ENCODE measurements at regions not wholly inside any gene's neighbourhood (a gene's known extent, or its start where the extent isn't known, plus 50 kb on each side); places are given as distances from the start of the nearest gene placed in this dataset.

GRCh38 chr11:79538775-79539174, 97.9 kb upstream of the TENM4 start:
- CTCF ChIA-PET: no interaction called here
- DNase-seq (ENCODE audit: low read depth, low spot score): no peak
- in situ Hi-C loops (cut with HindIII; ENCODE audit: low pct_unique_long_range_greater_than_20kb, low sequenced_read_pairs): no loop called here

GRCh38 chr11:79536155-79536917, 95.5 kb upstream of the TENM4 start:
- no peak for ATAC-seq
- intact Hi-C loops (cut with micrococcal nuclease; ENCODE audit: unreplicated experiment) (no loop called here), in situ Hi-C loops (cut with HindIII; ENCODE audit: low pct_unique_long_range_greater_than_20kb, low sequenced_read_pairs) (no loop called here)
- ChIA-PET POLR2A (interaction anchor here (0.6 kb wide), 1 partner anchor 451 kb away, joined by 3 read pairs; no protein-coding TSS in a partner anchor), CTCF (no interaction called here)
- Histone ChIP-seq H3K36me3 (ENCODE audit: control insufficient read depth, insufficient read depth, low read length) (no peaks in the 10 kb centered on the region), H3K4me3 (ENCODE audit: low read depth in 2 of 2, low read length in 2 of 2) (no peak overlapping the region), H3K27ac (ENCODE audit: low read length) (no peak overlapping the region), H3K9me3 (ENCODE audit: control insufficient read depth, insufficient read depth, low read depth, low read length) (no peaks in the 10 kb centered on the region), H3K27me3 (ENCODE audit: control insufficient read depth, insufficient read depth, low read length) (no peaks in the 10 kb centered on the region; the same call in 1 of the 2 replicates), H3K4me1 (ENCODE audit: control insufficient read depth, insufficient read depth, low read length) (no peaks in the 10 kb centered on the region)
- no peak for DNase-seq (ENCODE audit: low read depth, low spot score)
- no TSS peak for BruUV-seq (replicated peaks)
- TF ChIP-seq POLR2AphosphoS5 (IDR thresholded peaks at IDR 0.05; ENCODE audit: low read depth, low read length) (no peak), CTCF (IDR thresholded peaks at IDR 0.05) (no peak), REST (IDR thresholded peaks at IDR 0.05; ENCODE audit: insufficient read depth in 1 of 2, low read depth in 2 of 2, low read length in 1 of 2) (no peak), TCF7L2 (IDR thresholded peaks at IDR 0.05; ENCODE audit: low read depth, low read length) (no peak), SIN3A (IDR thresholded peaks at IDR 0.05; ENCODE audit: borderline replicate concordance, insufficient read depth, low read depth, low read length) (no peak)

More at GRCh38 chr11:79538775-79539174, 97.9 kb upstream of the TENM4 start:
- H3K4me1 ChIP-seq (ENCODE audit: control insufficient read depth, insufficient read depth, low read length): no peaks in the 10 kb centered on the region
- no TSS peak for BruUV-seq (replicated peaks)
- POLR2A ChIA-PET: no interaction called here
- ATAC-seq: no peak
- intact Hi-C loops (cut with micrococcal nuclease; ENCODE audit: unreplicated experiment): no loop called here
- no peaks in the 10 kb centered on the region for H3K9me3 ChIP-seq (ENCODE audit: control insufficient read depth, insufficient read depth, low read depth, low read length)
- no peaks in the 10 kb centered on the region for H3K36me3 ChIP-seq (ENCODE audit: control insufficient read depth, insufficient read depth, low read length)
- H3K27ac ChIP-seq (ENCODE audit: low read length): no peak overlapping the region
- no peak overlapping the region for H3K4me3 ChIP-seq (ENCODE audit: low read depth in 2 of 2, low read length in 2 of 2)
- H3K27me3 ChIP-seq (ENCODE audit: control insufficient read depth, insufficient read depth, low read length): no peaks in the 10 kb centered on the region; the same call in 1 of the 2 replicates
- TF ChIP-seq SIN3A (IDR thresholded peaks at IDR 0.05; ENCODE audit: borderline replicate concordance, insufficient read depth, low read depth, low read length) (no peak), POLR2AphosphoS5 (IDR thresholded peaks at IDR 0.05; ENCODE audit: low read depth, low read length) (no peak), REST (IDR thresholded peaks at IDR 0.05; ENCODE audit: insufficient read depth in 1 of 2, low read depth in 2 of 2, low read length in 1 of 2) (no peak), TCF7L2 (IDR thresholded peaks at IDR 0.05; ENCODE audit: low read depth, low read length) (no peak), CTCF (IDR thresholded peaks at IDR 0.05) (no peak)

All from Panc1 (cell line).